OCI-LY3 (cell line): ENCODE measurements at regions not wholly inside any gene's neighbourhood (a gene's known extent, or its start where the extent isn't known, plus 50 kb on each side); places are given as distances from the start of the nearest gene placed in this dataset.

ENCODE experiments used
- CTCF ChIP-seq: fragments of 200-600, 300-600 bp; sonication (generic); IDR thresholded peaks from 2 replicates; pipeline ENCODE4 v1.5.1; 2014; ENCODE audit warnings: antibody characterized with exemption, low read length, low read depth
- EZH2phosphoT487 ChIP-seq: fragments of 200-600 bp; shearing (Covaris generic); IDR thresholded peaks from 2 replicates; pipeline ENCODE4 v1.6.1; 2018; ENCODE audit warnings: antibody characterized with exemption, mixed run types, low read depth

GRCh38 chr7:121745856-121746255, 127.1 kb upstream of the PTPRZ1 start:
- no peak for TF ChIP-seq CTCF
- TF ChIP-seq EZH2phosphoT487 = no peak
